Panc1 (cell line): ENCODE measurements at regions not wholly inside any gene's neighbourhood (a gene's known extent, or its start where the extent isn't known, plus 50 kb on each side); places are given as distances from the start of the nearest gene placed in this dataset.

Experiments used
- ATAC-seq: fragments of 200-7000 bp; cut with Tn5 transposase; 2 replicates; pipeline ENCODE4 v1.9.1; 2020; ENCODE audit warnings: mild to moderate bottlenecking, moderate library complexity
- BruUV-seq: library from RNA; stranded (reverse); fragments of 400-500 nt; replicated peaks from 2 replicates; lab custom pipeline; 2021; lab: Mats Ljungman, UMichigan
- CTCF ChIA-PET: fragments of 300-600 bp; sonication (Branson Sonifier 250); formaldehyde crosslinking; loops from one replicate; lab custom pipeline; 2022; ENCODE audit warnings: antibody characterized with exemption; lab: Charles Lee
- POLR2A ChIA-PET: fragments of 300-600 bp; sonication (Branson Sonifier 250); formaldehyde crosslinking; loops from one replicate; lab custom pipeline; 2022; ENCODE audit warnings: antibody characterized with exemption; lab: Charles Lee
- DNase-seq: peaks from one replicate; pipeline ENCODE4 v3.0.0-alpha.2; 2010; ENCODE audit warnings: low read depth, low spot score
- H3K27ac ChIP-seq: 2 replicates; pipeline ENCODE4 v1.5.1; 2011; ENCODE audit warnings: mild to moderate bottlenecking, low read length, inconsistent platforms
- H3K27me3 ChIP-seq: fragments of 200-500 bp; sonication (Bioruptor generic); 2 replicates; pipeline ENCODE4 v1.6.0; 2014; ENCODE audit warnings: low read length, inconsistent platforms; ENCODE audit not compliant: control insufficient read depth, insufficient read depth
- H3K36me3 ChIP-seq: fragments of 200-500 bp; sonication (Bioruptor generic); 2 replicates; pipeline ENCODE4 v1.5.1; 2014; ENCODE audit warnings: inconsistent platforms, mild to moderate bottlenecking, low read length, moderate library complexity; ENCODE audit not compliant: control insufficient read depth, insufficient read depth
- H3K4me1 ChIP-seq: 2 replicates; pipeline ENCODE4 v1.5.1; 2011; ENCODE audit warnings: inconsistent platforms, mild to moderate bottlenecking, low read length, moderate library complexity; ENCODE audit not compliant: control insufficient read depth, insufficient read depth
- H3K4me3 ChIP-seq, 2 experiments: 2 replicates each; pipeline ENCODE4 v1.5.1; 2011 to 2012; ENCODE audit warnings: low read depth in 2 of 2, low read length in 2 of 2, mild to moderate bottlenecking in 2 of 2, inconsistent platforms in 1 of 2, moderate library complexity in 1 of 2
- H3K9me3 ChIP-seq: fragments of 200-500 bp; sonication (Bioruptor generic); 2 replicates; pipeline ENCODE4 v1.5.1; 2014; ENCODE audit warnings: low read depth, mild to moderate bottlenecking, inconsistent platforms, low read length, moderate library complexity; ENCODE audit not compliant: control insufficient read depth, insufficient read depth
- POLR2AphosphoS5 ChIP-seq: IDR thresholded peaks from 2 replicates; pipeline ENCODE4 v1.6.1; 2012; ENCODE audit warnings: mild to moderate bottlenecking, low read depth, low read length, moderate library complexity
- SIN3A ChIP-seq: IDR thresholded peaks from 2 replicates; pipeline ENCODE4 v1.6.1; 2012; ENCODE audit warnings: low read depth, mild to moderate bottlenecking, low read length, moderate library complexity, borderline replicate concordance; ENCODE audit not compliant: insufficient read depth
- TCF7L2 ChIP-seq: IDR thresholded peaks from 2 replicates; pipeline ENCODE4 v1.6.1; 2011; ENCODE audit warnings: mild to moderate bottlenecking, low read depth, low read length, inconsistent platforms
- in situ Hi-C: cut with HindIII; loops from 2 replicates; pipeline ENCODE4 v1.10.0; 2016; ENCODE audit warnings: low sequenced_read_pairs, low pct_unique_long_range_greater_than_20kb
- intact Hi-C: fragments of 100-400 bp; cut with micrococcal nuclease; formaldehyde crosslinking; loops from one replicate; pipeline ENCODE4 v1.10.0; 2022; ENCODE audit not compliant: unreplicated experiment
- TF ChIP-seq, protein P1 (sequence below), 2 experiments: IDR thresholded peaks; 2 replicates each; pipeline ENCODE4 v1.6.1; 2011 to 2012; ENCODE audit warnings: low read depth in 2 of 2, control low read depth in 1 of 2, low read length in 1 of 2, mild to moderate bottlenecking in 1 of 2, moderate library complexity in 1 of 2; ENCODE audit not compliant: insufficient read depth in 1 of 2
- TF ChIP-seq, protein P2 (sequence below): fragments of 450-650 bp; IDR thresholded peaks from 2 replicates; pipeline ENCODE4 v1.5.1; 2017; ENCODE audit warnings: mild to moderate bottlenecking

DNA sequence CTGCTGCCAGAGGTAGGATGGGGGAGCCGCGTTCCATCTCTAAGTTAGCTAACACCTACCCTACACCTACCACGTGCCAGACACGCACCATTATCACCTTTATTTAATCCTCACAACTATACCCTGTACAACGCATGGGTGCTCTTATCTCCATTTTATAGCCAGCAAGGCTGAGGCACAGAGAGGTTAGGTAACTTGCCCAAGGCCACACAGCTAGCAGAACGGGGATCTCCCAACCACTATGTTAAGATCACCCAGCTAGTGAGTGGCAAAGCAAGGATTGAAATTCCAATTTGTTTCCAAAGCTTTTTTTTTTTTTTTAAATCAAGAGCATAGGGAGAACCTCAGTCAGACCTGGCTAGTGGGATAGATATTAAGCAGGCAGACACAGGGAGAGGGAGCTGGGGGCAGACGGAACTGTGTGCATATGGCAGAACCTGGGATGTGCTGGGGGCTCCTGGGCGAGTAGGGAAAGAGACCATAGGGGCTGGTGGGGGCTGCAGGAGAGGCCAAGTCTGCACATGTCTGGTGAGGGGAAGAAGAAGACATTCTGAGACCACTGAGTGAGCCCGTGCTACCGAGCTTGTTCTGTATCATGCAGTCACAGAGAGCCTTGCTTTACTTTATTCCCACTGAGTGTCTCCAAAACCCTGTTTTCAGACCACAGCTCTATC is 196.3 kb upstream of the TPM1 start:
- Histone ChIP-seq H3K9me3 (no peaks in the 10 kb centered on the region), H3K27me3 (no peaks in the 10 kb centered on the region), H3K4me1 (peaks cover 38% of the 10 kb centered on the region), H3K4me3 (no peak overlapping the region), H3K27ac (peak overlapping the region; percentile 30), H3K36me3 (no peaks in the 10 kb centered on the region)
- no peak for DNase-seq
- intact Hi-C loops, result loop anchor here (5.0 kb wide), 1 partner anchor 206 kb away; no protein-coding TSS in a partner anchor
- POLR2A ChIA-PET, result interaction anchor here (0.6 kb wide), 1 partner anchor 202 kb away, joined by 4 read pairs; no protein-coding TSS in a partner anchor
- no TSS peak for BruUV-seq
- in situ Hi-C loops, result no loop called here
- no peak for ATAC-seq
- CTCF ChIA-PET, result interaction anchor here (1.3 kb wide), 1 partner anchor 198 kb away, joined by 3 read pairs; no protein-coding TSS in a partner anchor
- TF ChIP-seq TCF7L2, result no peak
- no peak for TF ChIP-seq SIN3A
- no peak for TF ChIP-seq POLR2AphosphoS5
- TF ChIP-seq, protein P1, sequence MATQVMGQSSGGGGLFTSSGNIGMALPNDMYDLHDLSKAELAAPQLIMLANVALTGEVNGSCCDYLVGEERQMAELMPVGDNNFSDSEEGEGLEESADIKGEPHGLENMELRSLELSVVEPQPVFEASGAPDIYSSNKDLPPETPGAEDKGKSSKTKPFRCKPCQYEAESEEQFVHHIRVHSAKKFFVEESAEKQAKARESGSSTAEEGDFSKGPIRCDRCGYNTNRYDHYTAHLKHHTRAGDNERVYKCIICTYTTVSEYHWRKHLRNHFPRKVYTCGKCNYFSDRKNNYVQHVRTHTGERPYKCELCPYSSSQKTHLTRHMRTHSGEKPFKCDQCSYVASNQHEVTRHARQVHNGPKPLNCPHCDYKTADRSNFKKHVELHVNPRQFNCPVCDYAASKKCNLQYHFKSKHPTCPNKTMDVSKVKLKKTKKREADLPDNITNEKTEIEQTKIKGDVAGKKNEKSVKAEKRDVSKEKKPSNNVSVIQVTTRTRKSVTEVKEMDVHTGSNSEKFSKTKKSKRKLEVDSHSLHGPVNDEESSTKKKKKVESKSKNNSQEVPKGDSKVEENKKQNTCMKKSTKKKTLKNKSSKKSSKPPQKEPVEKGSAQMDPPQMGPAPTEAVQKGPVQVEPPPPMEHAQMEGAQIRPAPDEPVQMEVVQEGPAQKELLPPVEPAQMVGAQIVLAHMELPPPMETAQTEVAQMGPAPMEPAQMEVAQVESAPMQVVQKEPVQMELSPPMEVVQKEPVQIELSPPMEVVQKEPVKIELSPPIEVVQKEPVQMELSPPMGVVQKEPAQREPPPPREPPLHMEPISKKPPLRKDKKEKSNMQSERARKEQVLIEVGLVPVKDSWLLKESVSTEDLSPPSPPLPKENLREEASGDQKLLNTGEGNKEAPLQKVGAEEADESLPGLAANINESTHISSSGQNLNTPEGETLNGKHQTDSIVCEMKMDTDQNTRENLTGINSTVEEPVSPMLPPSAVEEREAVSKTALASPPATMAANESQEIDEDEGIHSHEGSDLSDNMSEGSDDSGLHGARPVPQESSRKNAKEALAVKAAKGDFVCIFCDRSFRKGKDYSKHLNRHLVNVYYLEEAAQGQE (IDR thresholded peaks at IDR 0.05; ENCODE audit: insufficient read depth in 1 of 2, low read depth in 2 of 2, low read length in 1 of 2), result no peak
- TF ChIP-seq, protein P2, sequence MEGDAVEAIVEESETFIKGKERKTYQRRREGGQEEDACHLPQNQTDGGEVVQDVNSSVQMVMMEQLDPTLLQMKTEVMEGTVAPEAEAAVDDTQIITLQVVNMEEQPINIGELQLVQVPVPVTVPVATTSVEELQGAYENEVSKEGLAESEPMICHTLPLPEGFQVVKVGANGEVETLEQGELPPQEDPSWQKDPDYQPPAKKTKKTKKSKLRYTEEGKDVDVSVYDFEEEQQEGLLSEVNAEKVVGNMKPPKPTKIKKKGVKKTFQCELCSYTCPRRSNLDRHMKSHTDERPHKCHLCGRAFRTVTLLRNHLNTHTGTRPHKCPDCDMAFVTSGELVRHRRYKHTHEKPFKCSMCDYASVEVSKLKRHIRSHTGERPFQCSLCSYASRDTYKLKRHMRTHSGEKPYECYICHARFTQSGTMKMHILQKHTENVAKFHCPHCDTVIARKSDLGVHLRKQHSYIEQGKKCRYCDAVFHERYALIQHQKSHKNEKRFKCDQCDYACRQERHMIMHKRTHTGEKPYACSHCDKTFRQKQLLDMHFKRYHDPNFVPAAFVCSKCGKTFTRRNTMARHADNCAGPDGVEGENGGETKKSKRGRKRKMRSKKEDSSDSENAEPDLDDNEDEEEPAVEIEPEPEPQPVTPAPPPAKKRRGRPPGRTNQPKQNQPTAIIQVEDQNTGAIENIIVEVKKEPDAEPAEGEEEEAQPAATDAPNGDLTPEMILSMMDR, result no peak

DNA sequence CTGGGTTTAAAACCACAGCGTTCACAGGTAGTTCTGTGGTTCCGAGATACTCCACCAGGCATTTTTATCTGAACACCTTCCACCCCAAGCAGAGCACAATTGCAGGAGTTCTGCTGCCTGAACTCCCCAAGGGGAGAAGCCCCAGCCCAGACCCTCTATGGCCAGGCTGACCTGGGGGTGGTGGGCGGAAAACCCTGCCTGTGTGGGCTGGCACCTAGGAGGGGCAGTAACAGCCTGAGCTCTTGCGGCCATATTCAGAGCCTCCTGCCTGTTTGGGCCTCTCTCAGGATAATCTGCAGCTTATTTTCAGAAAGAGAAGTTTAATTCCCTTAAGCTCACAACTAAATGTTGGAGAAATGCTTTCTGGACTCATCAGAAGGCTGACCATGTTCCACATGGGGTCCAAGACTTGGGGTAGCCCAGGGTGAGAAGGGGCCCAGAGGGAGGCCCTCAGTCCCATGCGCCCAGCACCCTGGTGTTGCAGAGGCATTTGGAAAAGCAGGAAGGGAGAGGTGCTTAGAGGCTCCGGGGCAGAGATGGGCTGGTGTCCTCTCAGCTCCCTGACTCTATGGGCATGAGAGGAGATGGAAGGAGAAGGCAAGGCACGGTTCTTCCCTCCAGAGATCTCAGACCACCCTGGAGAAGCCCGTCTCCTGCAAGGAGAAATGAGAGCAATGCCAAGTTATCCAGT is 195.6 kb upstream of the TPM1 start:
- Histone ChIP-seq H3K9me3 (no peaks in the 10 kb centered on the region), H3K4me1 (peaks cover 39% of the 10 kb centered on the region), H3K36me3 (no peaks in the 10 kb centered on the region), H3K27ac (peak overlapping the region; percentile 39), H3K4me3 (no peak overlapping the region), H3K27me3 (no peaks in the 10 kb centered on the region)
- intact Hi-C loops, result loop anchor here (5.0 kb wide), 1 partner anchor 205 kb away; no protein-coding TSS in a partner anchor
- BruUV-seq, result no TSS peak
- no peak for ATAC-seq
- ChIA-PET CTCF (interaction anchor here (1.1 to 1.3 kb wide), 2 partner anchors 198 to 201 kb away, joined by 3 to 7 read pairs; no protein-coding TSS in a partner anchor), POLR2A (no interaction called here)
- DNase-seq, result no peak
- TF ChIP-seq TCF7L2 (no peak), POLR2AphosphoS5 (no peak), SIN3A (no peak)
- TF ChIP-seq, protein P1 (IDR thresholded peaks at IDR 0.05; ENCODE audit: insufficient read depth in 1 of 2, low read depth in 2 of 2, low read length in 1 of 2), result no peak
- TF ChIP-seq, protein P2, result no peak
- in situ Hi-C loops, result no loop called here
